HAP-1 (cell line): ENCODE measurements at regions not wholly inside any gene's neighbourhood (a gene's known extent, or its start where the extent isn't known, plus 50 kb on each side); places are given as distances from the start of the nearest gene placed in this dataset.
A peak's percentile ranks its signal among the peaks of the same experiment; 100 is the strongest.
"Not testable (repeated sequence)": the region's sequence is repeated elsewhere in the genome, so short reads cannot be mapped to it uniquely, and the experiment has no call there.

Experiments used
- DNase-seq, 2 experiments: peaks; one replicate each; pipeline ENCODE4 v3.0.0-alpha.2; 2016 to 2020; ENCODE audit warnings: low spot score in 2 of 2
- H3K27me3 ChIP-seq: fragments of 250-450 bp; sonication (Bioruptor Pico); 2 replicates; pipeline ENCODE4 v1.5.1; 2020; ENCODE audit warnings: low read depth, mild to moderate bottlenecking, moderate library complexity
- H3K36me3 ChIP-seq: fragments of 250-450 bp; sonication (Bioruptor Pico); replicated peaks from 2 replicates; pipeline ENCODE4 v1.5.1; 2020; ENCODE audit warnings: mild to moderate bottlenecking
- H3K4me1 ChIP-seq: fragments of 250-450 bp; sonication (Bioruptor Pico); 2 replicates; pipeline ENCODE4 v1.5.1; 2020; ENCODE audit warnings: mild to moderate bottlenecking
- H3K4me3 ChIP-seq: fragments of 250-450 bp; sonication (Bioruptor Pico); 2 replicates; pipeline ENCODE4 v1.5.1; 2020; ENCODE audit warnings: mild to moderate bottlenecking, moderate library complexity
- H3K9me3 ChIP-seq: fragments of 250-450 bp; sonication (Bioruptor Pico); 2 replicates; pipeline ENCODE4 v1.5.1; 2020; ENCODE audit warnings: mild to moderate bottlenecking, moderate library complexity
- in situ Hi-C: fragments of 300-500 bp; cut with MboI; formaldehyde crosslinking; loops from 3 replicates; pipeline ENCODE4 v1.14.3; 2020; ENCODE audit warnings: low sequenced_read_pairs, inconsistent platforms, mixed read lengths

GRCh38 chr5:99143283-99143795 is 214.5 kb upstream of the CHD1 start:
- H3K9me3 ChIP-seq, H3K4me3 ChIP-seq, in situ Hi-C loops: not testable (repeated sequence)

GRCh38 chr5:99141534-99142128 is 212.8 kb upstream of the CHD1 start:
- in situ Hi-C loops: no loop called here
- Histone ChIP-seq H3K4me3 (no peak overlapping the region), H3K4me1 (no peaks in the 10 kb centered on the region), H3K9me3 (no peaks in the 10 kb centered on the region), H3K36me3 (no peaks in the 10 kb centered on the region), H3K27me3 (no peaks in the 10 kb centered on the region)
- DNase-seq: no peak

More at GRCh38 chr5:99143283-99143795, 214.5 kb upstream of the CHD1 start:
- DNase-seq, H3K27me3 ChIP-seq, H3K36me3 ChIP-seq, H3K4me1 ChIP-seq: not testable (repeated sequence)

- H3K27me3 ChIP-seq: no peaks in the 10 kb centered on the region
- no peaks in the 10 kb centered on the region for H3K4me1 ChIP-seq
- in situ Hi-C loops: no loop called here
- no peaks in the 10 kb centered on the region for H3K36me3 ChIP-seq
- no peak for DNase-seq
- H3K4me3 ChIP-seq: no peak overlapping the region
- no peaks in the 10 kb centered on the region for H3K9me3 ChIP-seq
These were observed 210.1 kb upstream of the CHD1 start for GRCh38 chr5:99138911-99139310.

GRCh38 chr5:99133921-99134320 is 205.1 kb upstream of the CHD1 start:
- Histone ChIP-seq H3K36me3 (no peaks in the 10 kb centered on the region), H3K27me3 (no peaks in the 10 kb centered on the region), H3K9me3 (no peaks in the 10 kb centered on the region), H3K4me3 (no peak overlapping the region), H3K4me1 (no peaks in the 10 kb centered on the region)
- DNase-seq: no peak
- in situ Hi-C loops: no loop called here

GRCh38 chr5:99129768-99130501 is 201.1 kb upstream of the CHD1 start:
- H3K4me3 ChIP-seq: no peak overlapping the region
- H3K27me3 ChIP-seq: no peaks in the 10 kb centered on the region
- H3K4me1 ChIP-seq: no peaks in the 10 kb centered on the region
- no peaks in the 10 kb centered on the region for H3K36me3 ChIP-seq
- in situ Hi-C loops: no loop called here
- DNase-seq: no peak
- H3K9me3 ChIP-seq: no peaks in the 10 kb centered on the region

GRCh38 chr5:99122976-99123375 is 194.2 kb upstream of the CHD1 start:
- no peaks in the 10 kb centered on the region for H3K27me3 ChIP-seq
- H3K36me3 ChIP-seq: no peaks in the 10 kb centered on the region
- no peaks in the 10 kb centered on the region for H3K4me1 ChIP-seq
- H3K9me3 ChIP-seq: no peaks in the 10 kb centered on the region
- no peak for DNase-seq
- H3K4me3 ChIP-seq: no peak overlapping the region
- in situ Hi-C loops: no loop called here

GRCh38 chr5:99119326-99119725 is 190.5 kb upstream of the CHD1 start:
- H3K4me3 ChIP-seq: no peak overlapping the region
- H3K4me1 ChIP-seq: no peaks in the 10 kb centered on the region
- H3K9me3 ChIP-seq: no peaks in the 10 kb centered on the region
- no peaks in the 10 kb centered on the region for H3K36me3 ChIP-seq
- no peaks in the 10 kb centered on the region for H3K27me3 ChIP-seq
- in situ Hi-C loops: no loop called here
- no peak for DNase-seq

- no peak for DNase-seq
- in situ Hi-C loops: no loop called here
- H3K4me3 ChIP-seq: no peak overlapping the region
- no peaks in the 10 kb centered on the region for H3K27me3 ChIP-seq
- H3K36me3 ChIP-seq: no peaks in the 10 kb centered on the region
- H3K4me1 ChIP-seq: no peaks in the 10 kb centered on the region
- no peaks in the 10 kb centered on the region for H3K9me3 ChIP-seq
These were observed 187.7 kb upstream of the CHD1 start for GRCh38 chr5:99116526-99116925.

- no peaks in the 10 kb centered on the region for H3K4me1 ChIP-seq
- in situ Hi-C loops: no loop called here
- H3K9me3 ChIP-seq: no peaks in the 10 kb centered on the region
- H3K27me3 ChIP-seq: no peaks in the 10 kb centered on the region
- DNase-seq: no peak
- H3K36me3 ChIP-seq: no peaks in the 10 kb centered on the region
- H3K4me3 ChIP-seq: no peak overlapping the region
These were observed 181.1 kb upstream of the CHD1 start for GRCh38 chr5:99109894-99110293.

GRCh38 chr5:99105216-99105615 is 176.4 kb upstream of the CHD1 start:
- DNase-seq: no peak

GRCh38 chr5:99104538-99105132 is 175.8 kb upstream of the CHD1 start:
- DNase-seq: peak; percentile 22 to 52
- no peak overlapping the region for H3K4me3 ChIP-seq
- H3K27me3 ChIP-seq: no peaks in the 10 kb centered on the region
- no peaks in the 10 kb centered on the region for H3K36me3 ChIP-seq
- H3K9me3 ChIP-seq: no peaks in the 10 kb centered on the region
- H3K4me1 ChIP-seq: no peaks in the 10 kb centered on the region
- in situ Hi-C loops: no loop called here

More at GRCh38 chr5:99105216-99105615, 176.4 kb upstream of the CHD1 start:
- Histone ChIP-seq H3K9me3 (no peaks in the 10 kb centered on the region), H3K4me1 (no peaks in the 10 kb centered on the region), H3K36me3 (no peaks in the 10 kb centered on the region), H3K27me3 (no peaks in the 10 kb centered on the region), H3K4me3 (no peak overlapping the region)
- in situ Hi-C loops: no loop called here

GRCh38 chr5:99102073-99102697 is 173.4 kb upstream of the CHD1 start:
- in situ Hi-C loops: no loop called here
- no peak for DNase-seq
- Histone ChIP-seq H3K4me3 (no peak overlapping the region), H3K27me3 (no peaks in the 10 kb centered on the region), H3K36me3 (no peaks in the 10 kb centered on the region), H3K4me1 (no peaks in the 10 kb centered on the region), H3K9me3 (no peaks in the 10 kb centered on the region)

GRCh38 chr5:99099691-99100090 is 170.9 kb upstream of the CHD1 start:
- no peaks in the 10 kb centered on the region for H3K9me3 ChIP-seq
- no peak overlapping the region for H3K4me3 ChIP-seq
- H3K27me3 ChIP-seq: no peaks in the 10 kb centered on the region
- no peaks in the 10 kb centered on the region for H3K36me3 ChIP-seq
- in situ Hi-C loops: no loop called here
- H3K4me1 ChIP-seq: no peaks in the 10 kb centered on the region
- no peak for DNase-seq
